Peyer's patch (tissue), 4 donors: ENCODE measurements at regions not wholly inside any gene's neighbourhood (a gene's known extent, or its start where the extent isn't known, plus 50 kb on each side); places are given as distances from the start of the nearest gene placed in this dataset.

Source experiments
- CTCF ChIP-seq, 6 experiments: fragments of 450-650 bp in 4 of 6; fragments of 200-600 bp in 2 of 6; sonication (generic) in 1 of 6; IDR thresholded peaks; one replicate each; pipeline ENCODE4 v1.5.1; 2017 to 2019; ENCODE audit warnings: antibody characterized with exemption in 6 of 6, mild to moderate bottlenecking in 3 of 6, moderate library complexity in 1 of 6
- POLR2A ChIP-seq, 2 donors: fragments of 450-650 bp; IDR thresholded peaks; one replicate each; pipeline ENCODE4 v1.5.1; 2017; ENCODE audit warnings: antibody characterized with exemption in 2 of 2, mild to moderate bottlenecking in 2 of 2, moderate library complexity in 2 of 2

- TF ChIP-seq CTCF (IDR thresholded peaks at IDR 0.05) (no peak), POLR2A (IDR thresholded peaks at IDR 0.05) (no peak)
Observed at GRCh38 chr10:90612276-90612675, 245.6 kb downstream of the HTR7 start.
